PC-3 (cell line): ENCODE measurements at regions not wholly inside any gene's neighbourhood (a gene's known extent, or its start where the extent isn't known, plus 50 kb on each side); places are given as distances from the start of the nearest gene placed in this dataset.

Experiments
- ATAC-seq: fragments of 200-7000 bp; cut with Tn5 transposase; 2 replicates; pipeline ENCODE4 v1.9.1; 2020; ENCODE audit warnings: mild to moderate bottlenecking, moderate library complexity
- BruUV-seq: library from RNA; stranded (reverse); fragments of 400-500 nt; replicated peaks from 2 replicates; lab custom pipeline; 2021; lab: Mats Ljungman, UMichigan
- CTCF ChIA-PET: fragments of 300-600 bp; sonication (Branson Sonifier 250); formaldehyde crosslinking; loops from one replicate; lab custom pipeline; 2022; ENCODE audit warnings: antibody characterized with exemption; lab: Charles Lee
- POLR2A ChIA-PET: fragments of 300-600 bp; sonication (Branson Sonifier 250); formaldehyde crosslinking; loops from one replicate; lab custom pipeline; 2022; ENCODE audit warnings: antibody characterized with exemption; ENCODE audit not compliant: unreplicated experiment; lab: Charles Lee
- DNase-seq: peaks from one replicate; pipeline ENCODE4 v3.0.0-alpha.2; 2015
- H2AFZ ChIP-seq: fragments of 300-600 bp; sonication (generic); 2 replicates; pipeline ENCODE4 v1.6.0; 2016; ENCODE audit warnings: antibody characterized with exemption, low read length
- H3F3A ChIP-seq: fragments of 300-600 bp; sonication (generic); one replicate; pipeline ENCODE4 v1.6.0; 2017; ENCODE audit warnings: antibody characterized with exemption, low read length, control low read depth, mild to moderate bottlenecking; ENCODE audit not compliant: unreplicated experiment
- H3K27ac ChIP-seq: fragments of 300-600 bp; sonication (generic); 2 replicates; pipeline ENCODE4 v1.5.1; 2016; ENCODE audit warnings: mild to moderate bottlenecking, low read length
- H3K27me3 ChIP-seq: fragments of 300-600 bp; sonication (generic); 2 replicates; pipeline ENCODE4 v1.6.1; 2016; ENCODE audit warnings: low read length, mixed read lengths
- H3K36me3 ChIP-seq: fragments of 300-600 bp; sonication (generic); 2 replicates; pipeline ENCODE4 v1.6.1; 2016; ENCODE audit warnings: low read depth, mixed run types, low read length, mixed read lengths
- H3K4me1 ChIP-seq: fragments of 300-600 bp; sonication (generic); 2 replicates; pipeline ENCODE4 v1.5.1; 2016; ENCODE audit warnings: low read length; ENCODE audit not compliant: insufficient read depth
- H3K4me2 ChIP-seq: fragments of 300-600 bp; sonication (generic); 2 replicates; pipeline ENCODE4 v1.6.0; 2016; ENCODE audit warnings: low read length
- H3K4me3 ChIP-seq: fragments of 300-600 bp; sonication (generic); 2 replicates; pipeline ENCODE4 v1.5.1; 2016; ENCODE audit warnings: mild to moderate bottlenecking, low read length, mixed read lengths
- H3K79me2 ChIP-seq: fragments of 300-600 bp; sonication (generic); 2 replicates; pipeline ENCODE4 v1.6.1; 2017; ENCODE audit warnings: low read length, mixed read lengths
- H3K9ac ChIP-seq: fragments of 300-600 bp; sonication (generic); 2 replicates; pipeline ENCODE4 v1.6.0; 2016; ENCODE audit warnings: mild to moderate bottlenecking, low read length
- H3K9me2 ChIP-seq: fragments of 300-600 bp; sonication (generic); replicated peaks from 2 replicates; pipeline ENCODE4 v1.6.1; 2016; ENCODE audit warnings: mixed run types, low read length, mixed read lengths
- H3K9me3 ChIP-seq: fragments of 300-600 bp; sonication (generic); 2 replicates; pipeline ENCODE4 v1.6.1; 2016; ENCODE audit warnings: low read length, mixed read lengths
- H4K20me1 ChIP-seq: fragments of 300-600 bp; sonication (generic); 2 replicates; pipeline ENCODE4 v1.6.1; 2016; ENCODE audit warnings: low read length, mixed read lengths
- EZH2 ChIP-seq: fragments of 300-600 bp; sonication (generic); IDR thresholded peaks from one replicate; pipeline ENCODE4 v1.6.1; 2017; ENCODE audit warnings: antibody characterized with exemption, mild to moderate bottlenecking, low read length; ENCODE audit not compliant: unreplicated experiment
- EZH2phosphoT487 ChIP-seq: fragments of 300-600 bp; sonication (generic); IDR thresholded peaks from 2 replicates; pipeline ENCODE4 v1.6.1; 2018; ENCODE audit warnings: mild to moderate bottlenecking, antibody characterized with exemption, low read length, borderline replicate concordance
- intact Hi-C: fragments of 100-400 bp; cut with micrococcal nuclease; formaldehyde crosslinking; loops from 2 replicates; pipeline ENCODE4 v1.9.0; 2023
- TF ChIP-seq, protein P1 (sequence below): fragments of 300-600 bp; sonication (generic); conservative IDR thresholded peaks from 2 replicates; pipeline ENCODE4 v1.5.1; 2017; ENCODE audit warnings: antibody characterized with exemption, low read depth, mild to moderate bottlenecking, low read length

DNA sequence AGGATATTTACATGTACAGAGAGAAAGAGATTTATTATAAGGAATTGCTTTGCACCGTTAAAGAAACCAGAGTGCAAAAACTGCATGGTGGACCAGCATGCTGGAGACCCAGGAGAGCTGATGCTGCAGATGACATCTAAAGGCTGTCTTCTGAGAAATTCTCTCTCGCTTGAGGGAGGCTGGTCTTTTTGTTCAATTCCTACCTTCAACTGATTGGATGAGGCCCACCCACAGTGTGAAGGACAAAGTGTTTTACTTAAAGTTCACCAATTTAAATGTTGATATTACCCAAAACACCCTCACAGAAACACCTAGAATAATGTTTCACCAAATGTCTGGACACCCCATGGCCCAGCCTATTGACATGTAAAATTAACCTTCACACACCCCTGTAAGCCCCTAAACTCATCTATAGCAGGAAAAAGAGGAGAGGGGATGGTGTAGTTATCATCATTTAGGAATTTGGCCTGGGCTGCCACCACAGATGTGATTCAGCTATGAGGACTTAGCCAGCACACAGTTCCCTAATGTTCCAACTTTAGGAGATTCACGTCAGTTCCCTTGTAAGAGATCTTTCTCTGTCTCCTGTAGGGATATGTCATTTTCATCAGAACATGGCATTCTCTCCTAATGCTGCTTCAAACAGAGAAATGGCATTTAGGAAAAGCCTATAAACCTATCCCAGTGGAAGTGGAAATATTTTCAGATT, 358.2 kb upstream of the TLE4 start:
- DNase-seq (no peak), ATAC-seq (no peak)
- no peak overlapping the region for H3K4me2 ChIP-seq
- H3K36me3 ChIP-seq, result no peaks in the 10 kb centered on the region
- BruUV-seq, result no TSS peak
- H3K9me3 ChIP-seq, result no peaks in the 10 kb centered on the region
- no peak overlapping the region for H3K27ac ChIP-seq
- H3K79me2 ChIP-seq, result no peaks in the 10 kb centered on the region
- no peak overlapping the region for H3K4me3 ChIP-seq
- intact Hi-C loops, result no loop called here
- no peaks in the 10 kb centered on the region for H3F3A ChIP-seq
- no peak overlapping the region for H2AFZ ChIP-seq
- no peaks in the 10 kb centered on the region for H4K20me1 ChIP-seq
- no peaks in the 10 kb centered on the region for H3K27me3 ChIP-seq
- POLR2A ChIA-PET, result no interaction called here
- CTCF ChIA-PET, result no interaction called here
- H3K9ac ChIP-seq, result no peak overlapping the region
- no peaks in the 10 kb centered on the region for H3K4me1 ChIP-seq
- H3K9me2 ChIP-seq, result no peaks in the 10 kb centered on the region
- TF ChIP-seq, protein P1, sequence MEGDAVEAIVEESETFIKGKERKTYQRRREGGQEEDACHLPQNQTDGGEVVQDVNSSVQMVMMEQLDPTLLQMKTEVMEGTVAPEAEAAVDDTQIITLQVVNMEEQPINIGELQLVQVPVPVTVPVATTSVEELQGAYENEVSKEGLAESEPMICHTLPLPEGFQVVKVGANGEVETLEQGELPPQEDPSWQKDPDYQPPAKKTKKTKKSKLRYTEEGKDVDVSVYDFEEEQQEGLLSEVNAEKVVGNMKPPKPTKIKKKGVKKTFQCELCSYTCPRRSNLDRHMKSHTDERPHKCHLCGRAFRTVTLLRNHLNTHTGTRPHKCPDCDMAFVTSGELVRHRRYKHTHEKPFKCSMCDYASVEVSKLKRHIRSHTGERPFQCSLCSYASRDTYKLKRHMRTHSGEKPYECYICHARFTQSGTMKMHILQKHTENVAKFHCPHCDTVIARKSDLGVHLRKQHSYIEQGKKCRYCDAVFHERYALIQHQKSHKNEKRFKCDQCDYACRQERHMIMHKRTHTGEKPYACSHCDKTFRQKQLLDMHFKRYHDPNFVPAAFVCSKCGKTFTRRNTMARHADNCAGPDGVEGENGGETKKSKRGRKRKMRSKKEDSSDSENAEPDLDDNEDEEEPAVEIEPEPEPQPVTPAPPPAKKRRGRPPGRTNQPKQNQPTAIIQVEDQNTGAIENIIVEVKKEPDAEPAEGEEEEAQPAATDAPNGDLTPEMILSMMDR, result no peak
- no peak for TF ChIP-seq EZH2
- TF ChIP-seq EZH2phosphoT487, result no peak

DNA sequence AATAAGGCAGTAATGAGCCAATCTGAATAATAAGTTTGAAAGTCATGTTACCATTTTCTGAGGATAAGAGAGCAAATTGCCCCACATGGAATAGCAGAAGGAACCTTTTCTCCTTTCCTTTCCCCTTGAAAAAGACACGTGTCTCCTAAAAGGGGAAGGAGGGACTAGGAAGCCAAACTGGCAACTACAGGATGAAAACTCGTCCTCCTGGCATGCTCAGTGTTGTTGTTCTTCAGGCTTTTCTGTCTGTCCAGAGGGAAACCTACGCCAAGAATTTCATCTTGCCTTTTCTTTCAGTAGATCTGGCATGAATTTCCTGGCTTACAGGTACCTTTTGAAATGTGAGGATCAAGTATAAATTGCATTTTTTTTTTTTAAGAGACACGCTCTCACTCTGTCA, 355.9 kb upstream of the TLE4 start:
- peak; percentile 7 for DNase-seq
- H3F3A ChIP-seq, result no peaks in the 10 kb centered on the region
- no peak overlapping the region for H3K4me2 ChIP-seq
- H3K4me3 ChIP-seq, result no peak overlapping the region
- H3K9me2 ChIP-seq, result no peaks in the 10 kb centered on the region
- H3K9ac ChIP-seq, result no peak overlapping the region
- H3K4me1 ChIP-seq, result no peaks in the 10 kb centered on the region
- no peaks in the 10 kb centered on the region for H3K36me3 ChIP-seq
- BruUV-seq, result no TSS peak
- intact Hi-C loops, result no loop called here
- H3K27ac ChIP-seq, result no peak overlapping the region
- H3K9me3 ChIP-seq, result no peaks in the 10 kb centered on the region
- CTCF ChIA-PET, result no interaction called here
- POLR2A ChIA-PET, result interaction anchor here (0.6 kb wide), 1 partner anchor 24 kb away, joined by 9 read pairs; no protein-coding TSS in a partner anchor
- no peaks in the 10 kb centered on the region for H3K79me2 ChIP-seq
- peak overlapping the region; percentile 18; the same call in 1 of the 2 replicates for H2AFZ ChIP-seq
- H3K27me3 ChIP-seq, result no peaks in the 10 kb centered on the region
- ATAC-seq, result no peak
- no peaks in the 10 kb centered on the region for H4K20me1 ChIP-seq
- TF ChIP-seq, protein P1, result no peak
- TF ChIP-seq EZH2 (no peak), EZH2phosphoT487 (no peak)

DNA sequence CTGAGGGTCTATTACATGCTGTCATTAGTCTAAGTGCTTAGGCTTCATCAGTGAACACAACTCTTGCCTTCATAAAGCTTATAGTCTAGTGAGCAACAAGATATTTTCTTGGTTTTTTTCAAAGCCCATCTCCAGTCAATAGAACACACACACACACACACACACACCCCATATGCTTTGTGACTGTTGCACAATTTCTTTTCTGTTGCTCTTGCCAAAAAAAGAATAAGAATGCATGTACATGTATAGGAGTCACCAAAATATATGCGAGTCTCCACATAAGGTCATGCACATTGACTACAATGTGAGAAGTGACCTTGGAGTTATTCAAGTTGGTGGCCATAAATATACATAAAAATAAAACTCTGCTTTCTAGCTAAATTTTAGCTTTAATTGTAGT, 351.5 kb upstream of the TLE4 start:
- no TSS peak for BruUV-seq
- no peaks in the 10 kb centered on the region for H4K20me1 ChIP-seq
- no peaks in the 10 kb centered on the region for H3K9me2 ChIP-seq
- no peaks in the 10 kb centered on the region for H3K36me3 ChIP-seq
- H3K27me3 ChIP-seq, result no peaks in the 10 kb centered on the region
- peaks cover 8% of the 10 kb centered on the region for H3K4me1 ChIP-seq
- no peaks in the 10 kb centered on the region for H3F3A ChIP-seq
- H3K4me2 ChIP-seq, result no peak overlapping the region
- no peak overlapping the region for H3K9ac ChIP-seq
- H2AFZ ChIP-seq, result no peak overlapping the region
- CTCF ChIA-PET, result no interaction called here
- no peak for ATAC-seq
- no peak overlapping the region for H3K27ac ChIP-seq
- DNase-seq, result no peak
- no peaks in the 10 kb centered on the region for H3K79me2 ChIP-seq
- no peak for TF ChIP-seq EZH2
- POLR2A ChIA-PET, result no interaction called here
- no peaks in the 10 kb centered on the region for H3K9me3 ChIP-seq
- intact Hi-C loops, result no loop called here
- no peak overlapping the region for H3K4me3 ChIP-seq
